Epithelial cell of proximal tubule (primary cell): ENCODE measurements at regions not wholly inside any gene's neighbourhood (a gene's known extent, or its start where the extent isn't known, plus 50 kb on each side); places are given as distances from the start of the nearest gene placed in this dataset.

Source experiments
- DNase-seq: peaks from one replicate; pipeline ENCODE4 v3.0.0-alpha.2; 2011; ENCODE audit warnings: low read depth
- H3K4me3 ChIP-seq: 2 replicates; pipeline ENCODE4 v1.5.1; 2011; ENCODE audit warnings: low read depth, mild to moderate bottlenecking, low read length
- CTCF ChIP-seq: conservative IDR thresholded peaks from 2 replicates; pipeline ENCODE4 v1.5.1; 2012; ENCODE audit warnings: low read depth, mild to moderate bottlenecking, low read length

GRCh38 chr2:158732573-158733429 is 62.3 kb upstream of the DAPL1 start:
- DNase-seq = no peak
- TF ChIP-seq CTCF = no peak
- H3K4me3 ChIP-seq = no peak overlapping the region

GRCh38 chr2:158733430-158733755 is 61.7 kb upstream of the DAPL1 start:
- no peak overlapping the region for H3K4me3 ChIP-seq
- DNase-seq = no peak
- TF ChIP-seq CTCF = no peak

GRCh38 chr2:158734442-158734841 is 60.7 kb upstream of the DAPL1 start:
- no peak for DNase-seq
- no peak for TF ChIP-seq CTCF
- H3K4me3 ChIP-seq = no peak overlapping the region

- H3K4me3 ChIP-seq = no peak overlapping the region
- TF ChIP-seq CTCF = no peak
- DNase-seq = no peak
Measured at GRCh38 chr2:158735822-158736580, 59.1 kb upstream of the DAPL1 start.

GRCh38 chr2:158738363-158738762 is 56.8 kb upstream of the DAPL1 start:
- TF ChIP-seq CTCF = no peak

GRCh38 chr2:158740127-158740526 is 55.0 kb upstream of the DAPL1 start:
- no peak for DNase-seq
- no peak overlapping the region for H3K4me3 ChIP-seq
- no peak for TF ChIP-seq CTCF

More at GRCh38 chr2:158738363-158738762, 56.8 kb upstream of the DAPL1 start:
- no peak for DNase-seq
- H3K4me3 ChIP-seq = no peak overlapping the region
